HEK293 (cell line): ENCODE measurements at regions not wholly inside any gene's neighbourhood (a gene's known extent, or its start where the extent isn't known, plus 50 kb on each side); places are given as distances from the start of the nearest gene placed in this dataset.

ENCODE experiments used
- CTCF ChIA-PET: fragments of 350-600 bp; formaldehyde crosslinking; extraction: SDS; loops from one replicate; lab custom pipeline; 2021; ENCODE audit warnings: antibody characterized with exemption; lab: Yijun Ruan, JAX
- POLR2A ChIA-PET: fragments of 300-600 bp; formaldehyde crosslinking; extraction: SDS; loops from one replicate; lab custom pipeline; 2020; ENCODE audit warnings: antibody characterized with exemption, inconsistent platforms; lab: Yijun Ruan, JAX
- H3K27ac ChIP-seq: fragments of 200-500 bp; sonication (Bioruptor generic); 2 replicates; pipeline ENCODE4 v1.5.1; 2014; ENCODE audit warnings: low read depth, low read length, control low read depth, inconsistent platforms; ENCODE audit errors: extremely low read depth
- H3K36me3 ChIP-seq, 2 experiments: fragments of 200-500 bp in 1 of 2; sonication (Bioruptor generic) in 1 of 2; 1 replicate in 1 of 2; 2 replicates in 1 of 2; pipeline ENCODE4 v1.5.1; 2014 to 2017; ENCODE audit warnings: inconsistent platforms in 2 of 2, low read length in 2 of 2; ENCODE audit not compliant: control insufficient read depth in 2 of 2, insufficient read depth in 1 of 2
- H3K4me1 ChIP-seq: fragments of 200-500 bp; sonication (Bioruptor generic); 2 replicates; pipeline ENCODE4 v1.5.1; 2014; ENCODE audit warnings: mild to moderate bottlenecking, low read length, inconsistent platforms; ENCODE audit not compliant: control insufficient read depth, insufficient read depth
- H3K4me3 ChIP-seq: 2 replicates; pipeline ENCODE4 v1.5.1; 2011; ENCODE audit warnings: low read depth, mild to moderate bottlenecking, control low read depth, low read length, moderate library complexity
- H3K9me3 ChIP-seq: fragments of 200-500 bp; sonication (Bioruptor generic); 2 replicates; pipeline ENCODE4 v1.5.1; 2014; ENCODE audit warnings: low read depth, low read length, inconsistent platforms; ENCODE audit not compliant: control insufficient read depth, insufficient read depth
- EGR2 ChIP-seq: fragments of 450-650 bp; formaldehyde crosslinking; IDR thresholded peaks from 2 replicates; pipeline ENCODE4 v1.5.1; 2016; ENCODE audit warnings: low read depth, missing biosample characterization, missing genetic modification characterization
- FEZF1 ChIP-seq: fragments of 450-650 bp; formaldehyde crosslinking; IDR thresholded peaks from 2 replicates; pipeline ENCODE4 v1.5.1; 2016; ENCODE audit warnings: missing biosample characterization, missing genetic modification characterization
- GLI2 ChIP-seq: fragments of 450-650 bp; formaldehyde crosslinking; IDR thresholded peaks from 2 replicates; pipeline ENCODE4; 2017; ENCODE audit warnings: missing biosample characterization, missing genetic modification characterization, low read depth, borderline replicate concordance
- GLIS1 ChIP-seq: fragments of 450-650 bp; formaldehyde crosslinking; IDR thresholded peaks from 2 replicates; pipeline ENCODE4 v1.5.1; 2016; ENCODE audit warnings: missing biosample characterization, missing genetic modification characterization
- HOXC10 ChIP-seq: sonication (generic); formaldehyde crosslinking; IDR thresholded peaks from 2 replicates; pipeline ENCODE4 v1.8.1; 2023; ENCODE audit warnings: mild to moderate bottlenecking, missing genetic modification reagents
- WT1 ChIP-seq: fragments of 450-650 bp; formaldehyde crosslinking; IDR thresholded peaks from 2 replicates; pipeline ENCODE4 v1.5.1; 2016; ENCODE audit warnings: missing biosample characterization, missing genetic modification characterization
- ZBTB1 ChIP-seq: fragments of 450-650 bp; formaldehyde crosslinking; IDR thresholded peaks from 2 replicates; pipeline ENCODE4 v1.5.1; 2016; ENCODE audit warnings: missing biosample characterization, missing genetic modification characterization
- ZNF311 ChIP-seq: fragments of 450-650 bp; formaldehyde crosslinking; IDR thresholded peaks from 2 replicates; pipeline ENCODE4 v1.5.1; 2017; ENCODE audit warnings: missing biosample characterization, missing genetic modification characterization, borderline replicate concordance
- ZNF433 ChIP-seq: fragments of 450-650 bp; formaldehyde crosslinking; IDR thresholded peaks from 2 replicates; pipeline ENCODE4 v1.5.1; 2016; ENCODE audit warnings: missing biosample characterization, missing genetic modification characterization, low read depth
- ZNF473 ChIP-seq: fragments of 450-650 bp; formaldehyde crosslinking; IDR thresholded peaks from 2 replicates; pipeline ENCODE4 v1.5.1; 2017; ENCODE audit warnings: missing biosample characterization, missing genetic modification characterization
- ZNF558 ChIP-seq: fragments of 450-650 bp; formaldehyde crosslinking; IDR thresholded peaks from 2 replicates; pipeline ENCODE4 v1.5.1; 2016; ENCODE audit warnings: missing biosample characterization, missing genetic modification characterization
- ZNF561 ChIP-seq: fragments of 450-650 bp; IDR thresholded peaks from 2 replicates; pipeline ENCODE4 v1.5.1; 2018; ENCODE audit warnings: missing biosample characterization, missing genetic modification characterization, borderline replicate concordance
- ZNF664 ChIP-seq: fragments of 450-650 bp; formaldehyde crosslinking; IDR thresholded peaks from 2 replicates; pipeline ENCODE4 v1.5.1; 2016; ENCODE audit warnings: missing biosample characterization, missing genetic modification characterization
- ZNF843 ChIP-seq: fragments of 450-650 bp; formaldehyde crosslinking; IDR thresholded peaks from 2 replicates; pipeline ENCODE4 v1.5.1; 2016; ENCODE audit warnings: missing biosample characterization, missing genetic modification characterization
- ZXDB ChIP-seq: fragments of 450-650 bp; formaldehyde crosslinking; IDR thresholded peaks from 2 replicates; pipeline ENCODE4 v1.5.1; 2016; ENCODE audit warnings: missing biosample characterization, missing genetic modification characterization
- TF ChIP-seq, protein P1 (sequence below): fragments of 450-650 bp; formaldehyde crosslinking; IDR thresholded peaks from 2 replicates; pipeline ENCODE4 v1.5.1; 2016; ENCODE audit warnings: missing biosample characterization, missing genetic modification characterization
- TF ChIP-seq, protein P2 (sequence below): fragments of 450-650 bp; formaldehyde crosslinking; IDR thresholded peaks from 2 replicates; pipeline ENCODE4 v1.5.1; 2016; ENCODE audit warnings: missing biosample characterization, missing genetic modification characterization, low read depth
- TF ChIP-seq, protein P3 (sequence below): fragments of 450-650 bp; IDR thresholded peaks from 2 replicates; pipeline ENCODE4 v1.5.1; 2018; ENCODE audit warnings: missing biosample characterization, mild to moderate bottlenecking, missing genetic modification characterization
- TF ChIP-seq, protein P4 (sequence below): fragments of 450-650 bp; IDR thresholded peaks from 2 replicates; pipeline ENCODE4 v1.5.1; 2018; ENCODE audit warnings: missing biosample characterization, missing genetic modification characterization
- TF ChIP-seq, protein P5 (sequence below): fragments of 450-650 bp; formaldehyde crosslinking; IDR thresholded peaks from 2 replicates; pipeline ENCODE4 v1.5.1; 2016; ENCODE audit warnings: missing biosample characterization, missing genetic modification characterization
- TF ChIP-seq, protein P6 (sequence below): fragments of 450-650 bp; formaldehyde crosslinking; IDR thresholded peaks from 2 replicates; pipeline ENCODE4 v1.5.1; 2017; ENCODE audit warnings: missing biosample characterization, missing genetic modification characterization
- TF ChIP-seq, protein P7 (sequence below): fragments of 450-650 bp; formaldehyde crosslinking; IDR thresholded peaks from 2 replicates; pipeline ENCODE4; 2016; ENCODE audit warnings: missing biosample characterization, missing genetic modification characterization

DNA sequence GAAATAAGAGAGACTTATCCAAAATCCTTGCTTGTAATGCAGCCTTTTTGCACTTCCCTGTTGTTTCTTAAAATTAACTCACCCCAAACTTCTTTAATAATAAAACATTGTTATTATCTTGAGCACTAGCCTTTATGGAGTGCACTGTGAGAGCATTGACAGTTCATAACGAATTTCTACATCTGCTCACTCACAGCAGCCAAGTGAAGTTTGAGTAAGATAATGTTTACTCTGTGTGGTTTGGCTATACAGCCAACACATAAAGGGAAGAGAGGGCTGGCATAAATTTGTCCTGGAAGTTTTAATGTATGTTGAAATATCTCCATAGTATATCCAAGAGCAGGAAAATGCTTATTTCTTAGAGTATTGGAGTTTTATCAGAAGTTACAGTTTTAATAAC is 227.9 kb downstream of the FRK start (continued):
- TF ChIP-seq ZNF433 (tag by site-specific recombination) (no peak), GLI2 (tag by site-specific recombination) (no peak), ZNF664 (tag by site-specific recombination) (no peak)

DNA sequence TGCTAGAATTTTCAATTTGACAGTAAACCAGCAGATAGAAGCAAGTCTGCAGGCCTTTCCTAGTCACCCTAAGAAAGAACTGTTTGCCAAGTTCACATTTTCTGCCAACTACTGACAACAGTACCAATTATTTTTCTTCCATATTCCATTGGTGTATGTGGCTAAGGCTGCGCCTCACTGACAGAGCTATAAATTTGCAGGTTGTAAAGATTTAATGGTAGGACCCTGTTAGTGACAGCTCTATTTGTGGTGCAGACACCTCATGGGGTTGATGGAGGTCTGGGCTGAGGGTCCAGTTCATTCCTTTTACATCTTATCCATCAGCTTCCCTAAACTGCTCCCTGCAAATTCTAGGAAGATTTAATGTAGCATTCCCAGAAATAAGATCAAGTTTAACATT is 228.5 kb downstream of the FRK start:
- no peaks in the 10 kb centered on the region for H3K9me3 ChIP-seq

DNA sequence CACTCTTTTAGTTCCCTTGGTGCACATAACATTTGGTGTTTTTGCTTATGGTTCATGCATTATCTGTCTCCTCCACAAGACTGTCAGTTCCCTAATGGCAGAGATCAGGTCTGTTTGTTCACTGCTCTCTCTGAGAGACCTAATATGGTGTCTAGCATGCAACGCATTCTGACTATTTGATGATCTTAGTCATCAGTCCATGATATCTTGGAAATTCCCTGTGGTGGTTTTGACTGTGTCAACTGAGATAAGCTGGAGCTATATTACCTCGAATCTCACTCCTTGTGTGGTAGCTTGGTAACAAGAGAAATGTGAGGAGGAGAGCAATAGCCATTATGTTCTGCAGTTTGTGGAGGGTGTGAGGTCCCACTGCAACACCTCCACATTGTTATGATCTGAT is 229.8 kb downstream of the FRK start:
- ChIA-PET CTCF (interaction anchor here (1.0 to 2.6 kb wide), 2 partner anchors 8 to 66 kb away, joined by 3 to 12 read pairs; no protein-coding TSS in a partner anchor), POLR2A (no interaction called here)
- peaks cover 3% of the 10 kb centered on the region for H3K4me1 ChIP-seq
- H3K36me3 ChIP-seq, result no peaks in the 10 kb centered on the region
- H3K4me3 ChIP-seq, result no peak overlapping the region
- H3K9me3 ChIP-seq, result no peaks in the 10 kb centered on the region
- no peak overlapping the region for H3K27ac ChIP-seq
- TF ChIP-seq, protein P1, sequence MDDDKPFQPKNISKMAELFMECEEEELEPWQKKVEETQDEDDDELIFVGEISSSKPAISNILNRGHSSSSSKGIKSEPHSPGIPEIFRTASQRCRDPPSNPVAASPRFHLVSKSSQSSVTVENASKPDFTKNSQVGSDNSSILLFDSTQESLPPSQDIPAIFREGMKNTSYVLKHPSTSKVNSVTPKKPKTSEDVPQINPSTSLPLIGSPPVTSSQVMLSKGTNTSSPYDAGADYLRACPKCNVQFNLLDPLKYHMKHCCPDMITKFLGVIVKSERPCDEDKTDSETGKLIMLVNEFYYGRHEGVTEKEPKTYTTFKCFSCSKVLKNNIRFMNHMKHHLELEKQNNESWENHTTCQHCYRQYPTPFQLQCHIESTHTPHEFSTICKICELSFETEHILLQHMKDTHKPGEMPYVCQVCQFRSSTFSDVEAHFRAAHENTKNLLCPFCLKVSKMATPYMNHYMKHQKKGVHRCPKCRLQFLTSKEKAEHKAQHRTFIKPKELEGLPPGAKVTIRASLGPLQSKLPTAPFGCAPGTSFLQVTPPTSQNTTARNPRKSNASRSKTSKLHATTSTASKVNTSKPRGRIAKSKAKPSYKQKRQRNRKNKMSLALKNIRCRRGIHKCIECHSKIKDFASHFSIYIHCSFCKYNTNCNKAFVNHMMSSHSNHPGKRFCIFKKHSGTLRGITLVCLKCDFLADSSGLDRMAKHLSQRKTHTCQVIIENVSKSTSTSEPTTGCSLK, result no peak
- TF ChIP-seq WT1 (tag by site-specific recombination) (peak; percentile 71), ZNF558 (no peak), ZBTB1 (tag by site-specific recombination) (no peak), ZNF843 (peak; percentile 50; the same call in 1 of the 2 replicates), EGR2 (tag by site-specific recombination) (0 out of 2 replicates have a peak, but pooled peaks have one; percentile 47), ZXDB (tag by site-specific recombination) (peak; percentile 48; the same call in 1 of the 2 replicates), FEZF1 (tag by site-specific recombination) (peak; percentile 27; the same call in 1 of the 2 replicates), GLIS1 (tag by site-specific recombination) (peak; percentile 66), HOXC10 (CRISPR knock-in tag) (no peak)
- TF ChIP-seq, protein P2, sequence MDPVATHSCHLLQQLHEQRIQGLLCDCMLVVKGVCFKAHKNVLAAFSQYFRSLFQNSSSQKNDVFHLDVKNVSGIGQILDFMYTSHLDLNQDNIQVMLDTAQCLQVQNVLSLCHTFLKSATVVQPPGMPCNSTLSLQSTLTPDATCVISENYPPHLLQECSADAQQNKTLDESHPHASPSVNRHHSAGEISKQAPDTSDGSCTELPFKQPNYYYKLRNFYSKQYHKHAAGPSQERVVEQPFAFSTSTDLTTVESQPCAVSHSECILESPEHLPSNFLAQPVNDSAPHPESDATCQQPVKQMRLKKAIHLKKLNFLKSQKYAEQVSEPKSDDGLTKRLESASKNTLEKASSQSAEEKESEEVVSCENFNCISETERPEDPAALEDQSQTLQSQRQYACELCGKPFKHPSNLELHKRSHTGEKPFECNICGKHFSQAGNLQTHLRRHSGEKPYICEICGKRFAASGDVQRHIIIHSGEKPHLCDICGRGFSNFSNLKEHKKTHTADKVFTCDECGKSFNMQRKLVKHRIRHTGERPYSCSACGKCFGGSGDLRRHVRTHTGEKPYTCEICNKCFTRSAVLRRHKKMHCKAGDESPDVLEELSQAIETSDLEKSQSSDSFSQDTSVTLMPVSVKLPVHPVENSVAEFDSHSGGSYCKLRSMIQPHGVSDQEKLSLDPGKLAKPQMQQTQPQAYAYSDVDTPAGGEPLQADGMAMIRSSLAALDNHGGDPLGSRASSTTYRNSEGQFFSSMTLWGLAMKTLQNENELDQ (tag by site-specific recombination), result no peak
- TF ChIP-seq, protein P3, sequence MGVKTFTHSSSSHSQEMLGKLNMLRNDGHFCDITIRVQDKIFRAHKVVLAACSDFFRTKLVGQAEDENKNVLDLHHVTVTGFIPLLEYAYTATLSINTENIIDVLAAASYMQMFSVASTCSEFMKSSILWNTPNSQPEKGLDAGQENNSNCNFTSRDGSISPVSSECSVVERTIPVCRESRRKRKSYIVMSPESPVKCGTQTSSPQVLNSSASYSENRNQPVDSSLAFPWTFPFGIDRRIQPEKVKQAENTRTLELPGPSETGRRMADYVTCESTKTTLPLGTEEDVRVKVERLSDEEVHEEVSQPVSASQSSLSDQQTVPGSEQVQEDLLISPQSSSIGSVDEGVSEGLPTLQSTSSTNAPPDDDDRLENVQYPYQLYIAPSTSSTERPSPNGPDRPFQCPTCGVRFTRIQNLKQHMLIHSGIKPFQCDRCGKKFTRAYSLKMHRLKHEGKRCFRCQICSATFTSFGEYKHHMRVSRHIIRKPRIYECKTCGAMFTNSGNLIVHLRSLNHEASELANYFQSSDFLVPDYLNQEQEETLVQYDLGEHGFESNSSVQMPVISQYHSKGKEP, result peak; percentile 40; the same call in 1 of the 2 replicates
- TF ChIP-seq, protein P4, sequence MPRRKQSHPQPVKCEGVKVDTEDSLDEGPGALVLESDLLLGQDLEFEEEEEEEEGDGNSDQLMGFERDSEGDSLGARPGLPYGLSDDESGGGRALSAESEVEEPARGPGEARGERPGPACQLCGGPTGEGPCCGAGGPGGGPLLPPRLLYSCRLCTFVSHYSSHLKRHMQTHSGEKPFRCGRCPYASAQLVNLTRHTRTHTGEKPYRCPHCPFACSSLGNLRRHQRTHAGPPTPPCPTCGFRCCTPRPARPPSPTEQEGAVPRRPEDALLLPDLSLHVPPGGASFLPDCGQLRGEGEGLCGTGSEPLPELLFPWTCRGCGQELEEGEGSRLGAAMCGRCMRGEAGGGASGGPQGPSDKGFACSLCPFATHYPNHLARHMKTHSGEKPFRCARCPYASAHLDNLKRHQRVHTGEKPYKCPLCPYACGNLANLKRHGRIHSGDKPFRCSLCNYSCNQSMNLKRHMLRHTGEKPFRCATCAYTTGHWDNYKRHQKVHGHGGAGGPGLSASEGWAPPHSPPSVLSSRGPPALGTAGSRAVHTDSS (tag by site-specific recombination), result no peak
- TF ChIP-seq, protein P5, sequence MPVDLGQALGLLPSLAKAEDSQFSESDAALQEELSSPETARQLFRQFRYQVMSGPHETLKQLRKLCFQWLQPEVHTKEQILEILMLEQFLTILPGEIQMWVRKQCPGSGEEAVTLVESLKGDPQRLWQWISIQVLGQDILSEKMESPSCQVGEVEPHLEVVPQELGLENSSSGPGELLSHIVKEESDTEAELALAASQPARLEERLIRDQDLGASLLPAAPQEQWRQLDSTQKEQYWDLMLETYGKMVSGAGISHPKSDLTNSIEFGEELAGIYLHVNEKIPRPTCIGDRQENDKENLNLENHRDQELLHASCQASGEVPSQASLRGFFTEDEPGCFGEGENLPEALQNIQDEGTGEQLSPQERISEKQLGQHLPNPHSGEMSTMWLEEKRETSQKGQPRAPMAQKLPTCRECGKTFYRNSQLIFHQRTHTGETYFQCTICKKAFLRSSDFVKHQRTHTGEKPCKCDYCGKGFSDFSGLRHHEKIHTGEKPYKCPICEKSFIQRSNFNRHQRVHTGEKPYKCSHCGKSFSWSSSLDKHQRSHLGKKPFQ, result no peak
- TF ChIP-seq, protein P6, sequence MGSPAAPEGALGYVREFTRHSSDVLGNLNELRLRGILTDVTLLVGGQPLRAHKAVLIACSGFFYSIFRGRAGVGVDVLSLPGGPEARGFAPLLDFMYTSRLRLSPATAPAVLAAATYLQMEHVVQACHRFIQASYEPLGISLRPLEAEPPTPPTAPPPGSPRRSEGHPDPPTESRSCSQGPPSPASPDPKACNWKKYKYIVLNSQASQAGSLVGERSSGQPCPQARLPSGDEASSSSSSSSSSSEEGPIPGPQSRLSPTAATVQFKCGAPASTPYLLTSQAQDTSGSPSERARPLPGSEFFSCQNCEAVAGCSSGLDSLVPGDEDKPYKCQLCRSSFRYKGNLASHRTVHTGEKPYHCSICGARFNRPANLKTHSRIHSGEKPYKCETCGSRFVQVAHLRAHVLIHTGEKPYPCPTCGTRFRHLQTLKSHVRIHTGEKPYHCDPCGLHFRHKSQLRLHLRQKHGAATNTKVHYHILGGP (tag by site-specific recombination), result 0 out of 2 replicates have a peak, but pooled peaks have one; percentile 42

More for the DNA sequence above, 228.5 kb downstream of the FRK start:
- no peak overlapping the region for H3K4me3 ChIP-seq
- H3K36me3 ChIP-seq, result no peaks in the 10 kb centered on the region
- ChIA-PET CTCF (interaction anchor here (1.0 kb wide), 1 partner anchor 1852 kb away, joined by 3 read pairs; no protein-coding TSS in a partner anchor), POLR2A (no interaction called here)
- peak; percentile 77 for TF ChIP-seq WT1 (tag by site-specific recombination)
- no peak for TF ChIP-seq ZNF473
- TF ChIP-seq ZNF561 (tag by site-specific recombination), result 0 out of 2 replicates have a peak, but pooled peaks have one; percentile 40
- no peak for TF ChIP-seq ZNF311
- peak; percentile 17; the same call in 1 of the 2 replicates for TF ChIP-seq FEZF1 (tag by site-specific recombination)
- TF ChIP-seq, protein P7, sequence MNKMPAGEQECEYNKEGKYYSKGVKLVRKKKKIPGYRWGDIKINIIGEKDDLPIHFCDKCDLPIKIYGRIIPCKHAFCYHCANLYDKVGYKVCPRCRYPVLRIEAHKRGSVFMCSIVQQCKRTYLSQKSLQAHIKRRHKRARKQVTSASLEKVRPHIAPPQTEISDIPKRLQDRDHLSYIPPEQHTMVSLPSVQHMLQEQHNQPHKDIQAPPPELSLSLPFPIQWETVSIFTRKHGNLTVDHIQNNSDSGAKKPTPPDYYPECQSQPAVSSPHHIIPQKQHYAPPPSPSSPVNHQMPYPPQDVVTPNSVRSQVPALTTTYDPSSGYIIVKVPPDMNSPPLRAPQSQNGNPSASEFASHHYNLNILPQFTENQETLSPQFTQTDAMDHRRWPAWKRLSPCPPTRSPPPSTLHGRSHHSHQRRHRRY (tag by site-specific recombination), result no peak
- H3K4me1 ChIP-seq, result peaks cover 3% of the 10 kb centered on the region
- no peak overlapping the region for H3K27ac ChIP-seq
